RWPE2 (cell line): ENCODE measurements at regions not wholly inside any gene's neighbourhood (a gene's known extent, or its start where the extent isn't known, plus 50 kb on each side); places are given as distances from the start of the nearest gene placed in this dataset.
A peak's percentile ranks its signal among the peaks of the same experiment; 100 is the strongest.

Source experiments
- ATAC-seq: fragments of 200-7000 bp; cut with Tn5 transposase; 3 replicates; pipeline ENCODE4 v1.9.1; 2021; ENCODE audit warnings: low read depth
- DNase-seq: peaks from one replicate; pipeline ENCODE4 v3.0.0-alpha.2; 2020; ENCODE audit warnings: low spot score
- H3K27ac ChIP-seq: fragments of 450-650 bp; 2 replicates; pipeline ENCODE4 v1.5.1; 2017; ENCODE audit warnings: mild to moderate bottlenecking; ENCODE audit not compliant: poor library complexity, severe bottlenecking
- H3K27me3 ChIP-seq: fragments of 250-450 bp; sonication (Bioruptor Pico); 2 replicates; pipeline ENCODE4 v1.5.1; 2021; ENCODE audit warnings: mild to moderate bottlenecking, moderate library complexity; ENCODE audit not compliant: insufficient read depth, poor library complexity, severe bottlenecking
- H3K36me3 ChIP-seq: fragments of 250-450 bp; sonication (Bioruptor Pico); 2 replicates; pipeline ENCODE4 v1.5.1; 2020; ENCODE audit warnings: low read depth, mild to moderate bottlenecking, moderate library complexity
- H3K4me1 ChIP-seq: fragments of 250-450 bp; sonication (Bioruptor Pico); 2 replicates; pipeline ENCODE4 v1.5.1; 2021; ENCODE audit warnings: mild to moderate bottlenecking, moderate library complexity; ENCODE audit not compliant: insufficient read depth, poor library complexity, severe bottlenecking
- H3K4me3 ChIP-seq: fragments of 250-450 bp; sonication (Bioruptor Pico); 2 replicates; pipeline ENCODE4 v1.5.1; 2021; ENCODE audit warnings: mild to moderate bottlenecking, moderate library complexity; ENCODE audit not compliant: severe bottlenecking
- H3K9me3 ChIP-seq: fragments of 250-450 bp; sonication (Bioruptor Pico); 2 replicates; pipeline ENCODE4 v1.5.1; 2021; ENCODE audit warnings: mild to moderate bottlenecking, moderate library complexity; ENCODE audit not compliant: severe bottlenecking
- CTCF ChIP-seq: fragments of 450-650 bp; IDR thresholded peaks from one replicate; pipeline ENCODE4 v1.5.1; 2017; ENCODE audit warnings: mild to moderate bottlenecking, moderate library complexity; ENCODE audit not compliant: poor library complexity, severe bottlenecking

- DNase-seq (no peak), ATAC-seq (peak; percentile 57; the same call in 2 of the 3 replicates)
- Histone ChIP-seq H3K4me1 (no peaks in the 10 kb centered on the region), H3K27ac (no peak overlapping the region), H3K27me3 (no peaks in the 10 kb centered on the region), H3K9me3 (no peaks in the 10 kb centered on the region), H3K36me3 (no peaks in the 10 kb centered on the region), H3K4me3 (no peak overlapping the region)
- TF ChIP-seq CTCF: peak; percentile 91
Observed at GRCh38 chr7:112869111-112869774, 79.0 kb upstream of the TMEM168 start.

- H3K4me3 ChIP-seq: no peak overlapping the region
- DNase-seq (no peak), ATAC-seq (no peak)
- H3K36me3 ChIP-seq: no peaks in the 10 kb centered on the region
- TF ChIP-seq CTCF: no peak
- H3K4me1 ChIP-seq: no peaks in the 10 kb centered on the region
- H3K9me3 ChIP-seq: no peaks in the 10 kb centered on the region
- H3K27me3 ChIP-seq: no peaks in the 10 kb centered on the region
- no peak overlapping the region for H3K27ac ChIP-seq
Observed at GRCh38 chr7:112868609-112869008, 78.4 kb upstream of the TMEM168 start.

- H3K27me3 ChIP-seq: no peaks in the 10 kb centered on the region
- no peak; the same call in 2 of the 3 replicates for ATAC-seq
- no peaks in the 10 kb centered on the region for H3K36me3 ChIP-seq
- no peaks in the 10 kb centered on the region for H3K4me1 ChIP-seq
- H3K27ac ChIP-seq: no peak overlapping the region
- TF ChIP-seq CTCF: no peak
- no peaks in the 10 kb centered on the region for H3K9me3 ChIP-seq
- DNase-seq: no peak
- H3K4me3 ChIP-seq: no peak overlapping the region
Observed at GRCh38 chr7:112866424-112866823, 76.2 kb upstream of the TMEM168 start.

GRCh38 chr7:112864380-112864779, 74.2 kb upstream of the TMEM168 start:
- Histone ChIP-seq H3K4me3 (no peak overlapping the region), H3K9me3 (no peaks in the 10 kb centered on the region), H3K36me3 (no peaks in the 10 kb centered on the region), H3K27ac (no peak overlapping the region), H3K27me3 (no peaks in the 10 kb centered on the region), H3K4me1 (no peaks in the 10 kb centered on the region)
- TF ChIP-seq CTCF: no peak
- no peak for ATAC-seq
- no peak for DNase-seq

GRCh38 chr7:112858838-112859237, 68.6 kb upstream of the TMEM168 start:
- Histone ChIP-seq H3K4me1 (no peaks in the 10 kb centered on the region), H3K27me3 (no peaks in the 10 kb centered on the region), H3K27ac (no peak overlapping the region), H3K9me3 (no peaks in the 10 kb centered on the region), H3K36me3 (no peaks in the 10 kb centered on the region), H3K4me3 (no peak overlapping the region)
- DNase-seq (no peak), ATAC-seq (no peak)
- TF ChIP-seq CTCF: no peak
